Fibroblast of lung (primary cell): ENCODE measurements at regions not wholly inside any gene's neighbourhood (a gene's known extent, or its start where the extent isn't known, plus 50 kb on each side); places are given as distances from the start of the nearest gene placed in this dataset.

ENCODE experiments used
- DNase-seq, 2 donors: peaks; one replicate each; pipeline versions ENCODE4 v3.0.0 to v3.0.0-alpha.2; 2010; ENCODE audit warnings: low read depth in 2 of 2
- H2AFZ ChIP-seq: 2 replicates; pipeline ENCODE4 v1.5.1; 2012; ENCODE audit warnings: low read length, control low read depth, inconsistent platforms
- H3K27ac ChIP-seq: 2 replicates; pipeline ENCODE4 v1.5.1; 2011; ENCODE audit warnings: low read length, control low read depth; ENCODE audit not compliant: insufficient read depth
- H3K27me3 ChIP-seq: 2 replicates; pipeline ENCODE4 v1.5.1; 2011; ENCODE audit warnings: mild to moderate bottlenecking, low read length; ENCODE audit not compliant: control insufficient read depth, insufficient read depth
- H3K36me3 ChIP-seq: 2 replicates; pipeline ENCODE4 v1.5.1; 2011; ENCODE audit warnings: low read length; ENCODE audit not compliant: control insufficient read depth, insufficient read depth
- H3K4me1 ChIP-seq: 2 replicates; pipeline ENCODE4 v1.5.1; 2011; ENCODE audit warnings: low read length; ENCODE audit not compliant: control insufficient read depth, insufficient read depth; ENCODE audit errors: extremely low read depth
- H3K4me2 ChIP-seq: 2 replicates; pipeline ENCODE4 v1.5.1; 2011; ENCODE audit warnings: low read length, control low read depth; ENCODE audit not compliant: insufficient read depth; ENCODE audit errors: extremely low read depth
- H3K4me3 ChIP-seq, 4 experiments: fragments of 200-600 bp in 1 of 4; sonication (generic) in 1 of 4; replicated peaks in 1 of 4; 2 replicates each; pipeline ENCODE4 v1.5.1; 2011 to 2016; ENCODE audit warnings: low read length in 4 of 4, low read depth in 3 of 4, mild to moderate bottlenecking in 3 of 4, control low read depth in 2 of 4, inconsistent platforms in 1 of 4, mixed read lengths in 1 of 4; ENCODE audit not compliant: insufficient read depth in 1 of 4; ENCODE audit errors: control extremely low read depth in 1 of 4
- H3K79me2 ChIP-seq: 2 replicates; pipeline ENCODE4 v1.5.1; 2012; ENCODE audit warnings: mild to moderate bottlenecking, low read length, inconsistent platforms; ENCODE audit not compliant: control insufficient read depth, insufficient read depth
- H3K9ac ChIP-seq: 2 replicates; pipeline ENCODE4 v1.5.1; 2011; ENCODE audit warnings: mild to moderate bottlenecking, low read length, control low read depth; ENCODE audit not compliant: insufficient read depth
- H3K9me3 ChIP-seq: 2 replicates; pipeline ENCODE4 v1.5.1; 2012; ENCODE audit warnings: low read depth, low read length; ENCODE audit not compliant: control insufficient read depth, insufficient read depth
- H4K20me1 ChIP-seq: 2 replicates; pipeline ENCODE4 v1.5.1; 2011; ENCODE audit warnings: low read length; ENCODE audit not compliant: control insufficient read depth, insufficient read depth; ENCODE audit errors: extremely low read depth
- EZH2 ChIP-seq: IDR thresholded peaks from 2 replicates; pipeline ENCODE4 v1.5.1; 2012; ENCODE audit warnings: low read length, control low read depth, mild to moderate bottlenecking; ENCODE audit errors: missing control alignments
- TF ChIP-seq, protein P1 (sequence below), 2 donors: IDR thresholded peaks in 1 of 2; conservative IDR thresholded peaks in 1 of 2; 1 replicate in 1 of 2; 2 replicates in 1 of 2; pipeline ENCODE4 v1.5.1; 2011 to 2012; ENCODE audit warnings: low read length in 2 of 2, control low read depth in 1 of 2, inconsistent platforms in 1 of 2, low read depth in 1 of 2, mild to moderate bottlenecking in 1 of 2

GRCh38 chr19:31810536-31811109, 461.4 kb upstream of the TSHZ3 start:
- no peak overlapping the region for H3K9ac ChIP-seq
- no peak overlapping the region for H3K4me3 ChIP-seq
- no peak for DNase-seq

DNA sequence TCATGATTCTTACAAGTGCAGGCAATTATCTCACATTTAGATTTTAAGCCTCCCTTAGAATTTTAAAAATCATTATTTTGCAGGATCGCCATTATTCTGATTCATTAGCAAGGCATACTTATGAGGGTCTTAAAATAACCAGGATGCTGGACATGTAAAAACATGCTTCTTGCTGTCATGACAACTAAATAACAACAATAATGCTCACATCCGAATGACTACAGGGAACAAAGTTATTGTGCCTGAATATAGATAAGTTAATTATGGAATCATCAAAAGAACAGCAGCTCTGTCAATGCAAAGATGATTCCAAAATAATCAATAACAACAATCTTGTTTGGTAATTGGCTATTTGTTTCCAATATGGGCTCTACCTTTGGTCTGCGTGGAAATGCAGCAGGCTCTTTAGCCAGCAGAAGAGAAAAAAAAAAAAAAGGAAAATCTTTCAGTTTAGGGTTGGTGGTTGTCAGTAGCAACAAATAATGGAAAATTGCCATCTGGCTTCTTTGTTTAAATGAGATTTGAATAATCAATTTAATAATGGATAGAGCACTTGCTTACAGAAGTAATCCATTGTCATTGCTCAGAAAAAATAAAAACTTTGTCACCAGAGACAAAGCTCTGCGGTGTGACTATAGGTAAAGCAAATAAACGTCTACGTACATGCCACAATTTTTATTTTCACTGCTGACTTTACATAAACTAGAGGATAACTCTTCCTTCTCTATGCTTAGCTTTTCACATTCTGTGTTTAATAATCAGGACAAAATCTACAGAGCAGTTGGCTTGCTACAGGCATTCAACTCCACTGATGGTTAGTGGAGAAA, 468.9 kb upstream of the TSHZ3 start:
- no peak overlapping the region for H3K4me3 ChIP-seq
- H3K27me3 ChIP-seq = no peaks in the 10 kb centered on the region
- DNase-seq = peak in 1 of 2 donors; percentile 2
- no peaks in the 10 kb centered on the region for H4K20me1 ChIP-seq
- H3K9ac ChIP-seq = no peak overlapping the region
- no peaks in the 10 kb centered on the region for H3K4me1 ChIP-seq
- no peak overlapping the region for H3K4me2 ChIP-seq
- H2AFZ ChIP-seq = no peak overlapping the region
- no peaks in the 10 kb centered on the region for H3K79me2 ChIP-seq
- TF ChIP-seq EZH2 = no peak
- TF ChIP-seq, protein P1, sequence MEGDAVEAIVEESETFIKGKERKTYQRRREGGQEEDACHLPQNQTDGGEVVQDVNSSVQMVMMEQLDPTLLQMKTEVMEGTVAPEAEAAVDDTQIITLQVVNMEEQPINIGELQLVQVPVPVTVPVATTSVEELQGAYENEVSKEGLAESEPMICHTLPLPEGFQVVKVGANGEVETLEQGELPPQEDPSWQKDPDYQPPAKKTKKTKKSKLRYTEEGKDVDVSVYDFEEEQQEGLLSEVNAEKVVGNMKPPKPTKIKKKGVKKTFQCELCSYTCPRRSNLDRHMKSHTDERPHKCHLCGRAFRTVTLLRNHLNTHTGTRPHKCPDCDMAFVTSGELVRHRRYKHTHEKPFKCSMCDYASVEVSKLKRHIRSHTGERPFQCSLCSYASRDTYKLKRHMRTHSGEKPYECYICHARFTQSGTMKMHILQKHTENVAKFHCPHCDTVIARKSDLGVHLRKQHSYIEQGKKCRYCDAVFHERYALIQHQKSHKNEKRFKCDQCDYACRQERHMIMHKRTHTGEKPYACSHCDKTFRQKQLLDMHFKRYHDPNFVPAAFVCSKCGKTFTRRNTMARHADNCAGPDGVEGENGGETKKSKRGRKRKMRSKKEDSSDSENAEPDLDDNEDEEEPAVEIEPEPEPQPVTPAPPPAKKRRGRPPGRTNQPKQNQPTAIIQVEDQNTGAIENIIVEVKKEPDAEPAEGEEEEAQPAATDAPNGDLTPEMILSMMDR (conservative IDR thresholded peaks at IDR 0.05 in 1 of 2, IDR thresholded peaks at IDR 0.05 in 1 of 2; ENCODE audit: low read depth in 1 of 2, low read length in 2 of 2) = no peak
- no peaks in the 10 kb centered on the region for H3K9me3 ChIP-seq
- no peak overlapping the region for H3K27ac ChIP-seq
- H3K36me3 ChIP-seq = no peaks in the 10 kb centered on the region

More at GRCh38 chr19:31810536-31811109, 461.4 kb upstream of the TSHZ3 start:
- Histone ChIP-seq H3K27ac (no peak overlapping the region), H3K4me2 (no peak overlapping the region), H2AFZ (no peak overlapping the region), H3K4me1 (no peaks in the 10 kb centered on the region), H3K36me3 (no peaks in the 10 kb centered on the region), H3K9me3 (no peaks in the 10 kb centered on the region), H3K27me3 (no peaks in the 10 kb centered on the region), H4K20me1 (no peaks in the 10 kb centered on the region), H3K79me2 (no peaks in the 10 kb centered on the region)
- no peak for TF ChIP-seq EZH2
- TF ChIP-seq, protein P1 (conservative IDR thresholded peaks at IDR 0.05 in 1 of 2, IDR thresholded peaks at IDR 0.05 in 1 of 2; ENCODE audit: low read depth in 1 of 2, low read length in 2 of 2) = no peak

DNA sequence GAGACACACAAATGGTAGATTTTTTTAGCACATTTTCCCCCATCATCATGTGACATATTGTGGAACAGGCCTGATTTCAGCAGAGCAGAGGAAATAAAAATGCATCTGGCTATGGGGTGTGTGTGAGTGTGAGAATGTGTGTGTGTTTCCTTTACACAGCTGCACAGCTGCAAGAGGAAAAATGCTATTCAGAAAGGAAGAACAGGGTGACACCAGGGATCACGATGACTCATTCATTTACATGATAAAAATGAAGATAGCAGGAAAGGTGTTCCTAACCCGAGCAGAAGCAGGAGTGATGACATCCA, 469.5 kb upstream of the TSHZ3 start:
- Histone ChIP-seq H2AFZ (no peak overlapping the region), H3K4me3 (no peak overlapping the region), H4K20me1 (no peaks in the 10 kb centered on the region), H3K27ac (no peak overlapping the region), H3K4me1 (no peaks in the 10 kb centered on the region), H3K79me2 (no peaks in the 10 kb centered on the region), H3K9me3 (no peaks in the 10 kb centered on the region), H3K36me3 (no peaks in the 10 kb centered on the region), H3K9ac (no peak overlapping the region), H3K27me3 (no peaks in the 10 kb centered on the region), H3K4me2 (no peak overlapping the region)
- DNase-seq = peak in 1 of 2 donors; percentile 6
- no peak for TF ChIP-seq EZH2
- TF ChIP-seq, protein P1 (conservative IDR thresholded peaks at IDR 0.05 in 1 of 2, IDR thresholded peaks at IDR 0.05 in 1 of 2; ENCODE audit: low read depth in 1 of 2, low read length in 2 of 2) = no peak
